Testis (tissue), 2 donors: ENCODE measurements at regions not wholly inside any gene's neighbourhood (a gene's known extent, or its start where the extent isn't known, plus 50 kb on each side); places are given as distances from the start of the nearest gene placed in this dataset.

Source experiments
- DNase-seq: peaks from one replicate; pipeline ENCODE4 v3.0.0-alpha.2; 2019
- H3K27ac ChIP-seq, 2 donors: fragments of 200-600 bp; sonication (generic); one replicate each; pipeline ENCODE4 v1.5.1; 2019
- H3K27me3 ChIP-seq: fragments of 200-600 bp; sonication (generic); one replicate; pipeline ENCODE4 v1.5.1; 2019
- H3K36me3 ChIP-seq: fragments of 200-600 bp; sonication (generic); one replicate; pipeline ENCODE4 v1.5.1; 2017; ENCODE audit warnings: low read depth; ENCODE audit errors: missing control alignments
- H3K4me1 ChIP-seq: fragments of 200-600 bp; sonication (generic); one replicate; pipeline ENCODE4 v1.5.1; 2019
- H3K4me3 ChIP-seq, 2 donors: fragments of 200-600 bp; sonication (generic); one replicate each; pipeline ENCODE4 v1.5.1; 2017 to 2019
- H3K9me3 ChIP-seq: fragments of 200-600 bp; sonication (generic); one replicate; pipeline ENCODE4 v1.5.1; 2017
- CTCF ChIP-seq, 3 experiments: fragments of 450-650 bp in 2 of 3; fragments of 200-600 bp in 1 of 3; sonication (generic) in 1 of 3; IDR thresholded peaks; one replicate each; pipeline ENCODE4 v1.5.1; 2016 to 2019; ENCODE audit warnings: antibody characterized with exemption in 3 of 3, mild to moderate bottlenecking in 2 of 3, moderate library complexity in 1 of 3
- POLR2A ChIP-seq: fragments of 450-650 bp; IDR thresholded peaks from one replicate; pipeline ENCODE4 v1.6.1; 2017; ENCODE audit warnings: antibody characterized with exemption, mild to moderate bottlenecking, moderate library complexity
- WGBS, 2 donors: methylation state at CpG; one replicate each; pipeline ENCODE4 v1.1.5; 2018; 5-methylcytosine and 5-hydroxymethylcytosine counted together
- intact Hi-C: fragments of 100-400 bp; cut with DNase I; formaldehyde crosslinking; loops from one replicate; pipeline ENCODE4 v1.15.1; 2023; ENCODE audit warnings: low total_unique reads

- Histone ChIP-seq H3K9me3 (no peaks in the 10 kb centered on the region), H3K27me3 (no peaks in the 10 kb centered on the region), H3K36me3 (no peaks in the 10 kb centered on the region), H3K27ac (no peak overlapping the region), H3K4me3 (no peak overlapping the region), H3K4me1 (no peaks in the 10 kb centered on the region)
- intact Hi-C loops: no loop called here
- no peak for TF ChIP-seq CTCF (IDR thresholded peaks at IDR 0.05)
- TF ChIP-seq POLR2A: no peak
- WGBS, 2 donors: 87 to 90% methylated on average over 3 of the region's 3 CpGs
- no peak for DNase-seq
These were observed 228.9 kb upstream of the PRICKLE2 start for GRCh38 chr3:64454179-64454578.

GRCh38 chr3:64451283-64452012, 226.2 kb upstream of the PRICKLE2 start:
- intact Hi-C loops: no loop called here
- Histone ChIP-seq H3K36me3 (no peaks in the 10 kb centered on the region), H3K4me1 (no peaks in the 10 kb centered on the region), H3K9me3 (no peaks in the 10 kb centered on the region), H3K27ac (no peak overlapping the region), H3K27me3 (no peaks in the 10 kb centered on the region), H3K4me3 (no peak overlapping the region)
- WGBS, 2 donors: 75 to 78% methylated on average over 6 of the region's 6 CpGs
- no peak for DNase-seq
- TF ChIP-seq POLR2A (no peak), CTCF (IDR thresholded peaks at IDR 0.05) (no peak)

- H3K27me3 ChIP-seq: no peaks in the 10 kb centered on the region
- intact Hi-C loops: no loop called here
- no peak overlapping the region for H3K4me3 ChIP-seq
- WGBS, 2 donors: 91 to 92% methylated on average over 5 of the region's 5 CpGs
- TF ChIP-seq CTCF (IDR thresholded peaks at IDR 0.05) (no peak), POLR2A (no peak)
- H3K27ac ChIP-seq: no peak overlapping the region
- no peaks in the 10 kb centered on the region for H3K36me3 ChIP-seq
- H3K9me3 ChIP-seq: no peaks in the 10 kb centered on the region
- DNase-seq: no peak
- no peaks in the 10 kb centered on the region for H3K4me1 ChIP-seq
These were observed 225.2 kb upstream of the PRICKLE2 start for GRCh38 chr3:64450396-64450956.

- intact Hi-C loops: no loop called here
- TF ChIP-seq CTCF (IDR thresholded peaks at IDR 0.05) (no peak), POLR2A (no peak)
- H3K4me1 ChIP-seq: peaks cover 4% of the 10 kb centered on the region
- H3K4me3 ChIP-seq: no peak overlapping the region
- 87 to 92% methylated on average over 2 of the region's 2 CpGs for WGBS, 2 donors
- no peak for DNase-seq
- no peaks in the 10 kb centered on the region for H3K9me3 ChIP-seq
- H3K27ac ChIP-seq: no peak overlapping the region
- no peaks in the 10 kb centered on the region for H3K36me3 ChIP-seq
- H3K27me3 ChIP-seq: no peaks in the 10 kb centered on the region
These were observed 223.8 kb upstream of the PRICKLE2 start for GRCh38 chr3:64449026-64449425.

- Histone ChIP-seq H3K9me3 (no peaks in the 10 kb centered on the region), H3K4me1 (peaks cover 4% of the 10 kb centered on the region), H3K27ac (no peak overlapping the region), H3K27me3 (no peaks in the 10 kb centered on the region), H3K36me3 (no peaks in the 10 kb centered on the region), H3K4me3 (peak overlapping the region in 1 of 2 donors; percentile 54)
- intact Hi-C loops: no loop called here
- DNase-seq: no peak
- 49 to 67% methylated on average over 5 of the region's 5 CpGs for WGBS, 2 donors
- TF ChIP-seq CTCF (IDR thresholded peaks at IDR 0.05): no peak
- no peak for TF ChIP-seq POLR2A
These were observed 220.7 kb upstream of the PRICKLE2 start for GRCh38 chr3:64445944-64446300.
